GM19238 (cell line): ENCODE measurements at regions not wholly inside any gene's neighbourhood (a gene's known extent, or its start where the extent isn't known, plus 50 kb on each side); places are given as distances from the start of the nearest gene placed in this dataset.

Experiments used
- DNase-seq: peaks from one replicate; pipeline ENCODE4 v3.0.0; 2011; ENCODE audit warnings: low spot score; ENCODE audit not compliant: insufficient read length

GRCh38 chr1:195105281-195105680, 1503.0 kb downstream of the KCNT2 start:
- no peak for DNase-seq

DNA sequence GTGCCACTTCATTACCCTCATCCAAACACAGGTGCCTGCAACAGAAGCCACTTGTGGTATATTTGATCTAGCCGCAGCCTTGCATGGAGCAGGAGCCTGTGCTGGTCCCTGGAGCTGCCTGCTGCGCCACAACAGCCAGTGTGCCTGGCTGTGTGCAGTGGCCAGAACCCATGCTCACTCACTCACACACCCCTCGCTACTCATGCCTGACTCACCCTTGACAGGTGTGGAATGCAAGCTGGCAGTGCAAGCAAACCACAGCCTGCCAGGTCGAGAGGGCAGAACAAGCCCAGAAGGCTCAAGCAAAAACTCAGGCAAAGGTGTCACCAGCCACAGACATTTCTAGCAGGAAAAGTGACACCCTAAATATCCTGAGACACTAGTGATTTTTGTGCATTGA, 1510.9 kb downstream of the KCNT2 start:
- DNase-seq = no peak

GRCh38 chr1:195096051-195096521, 1512.2 kb downstream of the KCNT2 start:
- DNase-seq = no peak

DNA sequence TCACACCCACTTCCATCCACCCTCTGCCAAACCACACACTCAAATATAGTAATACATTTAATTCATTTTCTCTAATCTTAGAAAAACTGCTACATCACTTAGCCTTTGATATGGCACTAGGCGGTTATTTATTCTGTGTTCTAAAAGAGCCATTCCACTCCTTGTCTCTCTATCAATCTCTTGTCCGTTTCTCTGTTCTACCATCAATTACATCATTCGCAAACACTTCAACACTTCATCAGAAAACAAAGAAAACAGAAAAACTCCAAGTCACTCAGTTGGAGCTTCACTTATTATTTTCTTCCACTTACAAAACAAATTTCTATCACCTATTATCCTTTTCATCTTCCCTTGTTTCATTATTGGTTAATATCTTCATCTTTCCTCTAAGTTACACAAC, 1523.0 kb downstream of the KCNT2 start:
- DNase-seq = no peak

DNA sequence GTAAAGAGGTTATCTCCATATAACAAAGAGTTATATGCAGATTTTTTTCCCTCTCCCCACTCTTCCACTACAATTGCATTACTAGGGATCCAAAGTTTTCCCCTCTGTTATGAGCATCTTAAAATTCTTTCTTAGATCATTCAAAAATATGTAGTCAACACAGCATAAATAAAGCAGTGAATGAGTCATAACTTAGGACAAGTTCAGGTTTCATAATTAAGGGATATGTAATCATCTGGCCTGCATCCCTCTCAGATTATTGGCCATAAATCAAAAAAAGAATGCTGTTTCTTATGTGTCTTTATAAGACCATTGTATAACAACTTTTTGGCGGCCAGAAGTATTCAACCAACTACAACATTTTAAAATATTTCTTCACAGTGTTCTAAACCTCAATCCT, 1526.1 kb downstream of the KCNT2 start:
- no peak for DNase-seq

DNA sequence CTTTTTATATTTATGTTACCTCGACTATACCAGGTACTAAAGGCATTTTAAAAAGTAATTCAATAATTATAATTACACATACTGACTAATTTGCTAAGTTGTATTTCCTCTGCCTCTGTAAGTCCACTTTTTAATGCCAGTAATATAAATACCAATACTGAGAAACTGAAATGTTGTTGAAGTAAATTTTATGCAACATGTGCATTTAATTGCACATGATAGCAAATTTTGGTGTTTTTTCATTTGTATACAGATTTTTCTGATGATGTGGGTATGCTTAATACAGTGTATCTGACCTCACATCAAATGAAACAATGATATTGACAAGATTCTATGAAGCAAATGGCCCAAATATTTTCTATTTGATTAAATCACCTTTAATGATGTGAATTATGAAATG, 1531.6 kb downstream of the KCNT2 start:
- DNase-seq = no peak

DNA sequence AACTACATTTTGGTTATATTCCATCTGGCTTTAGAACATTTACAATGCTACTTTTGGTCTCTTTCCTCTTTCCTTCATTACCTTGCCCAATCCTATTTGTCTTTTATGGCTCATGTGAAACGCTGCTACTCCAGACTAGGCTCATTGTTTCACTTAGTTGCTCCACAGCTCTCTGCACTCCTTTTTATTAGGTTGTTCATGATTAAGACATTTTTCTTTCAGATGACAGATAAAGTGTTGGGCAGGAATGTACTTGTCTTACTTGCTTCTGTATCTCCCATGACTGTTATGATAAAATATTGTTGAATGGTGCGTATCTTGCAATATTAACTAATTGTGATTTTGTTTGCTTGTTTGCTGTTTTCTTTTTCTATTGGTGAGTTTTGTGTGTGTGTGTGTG, 1532.3 kb downstream of the KCNT2 start:
- no peak for DNase-seq

DNA sequence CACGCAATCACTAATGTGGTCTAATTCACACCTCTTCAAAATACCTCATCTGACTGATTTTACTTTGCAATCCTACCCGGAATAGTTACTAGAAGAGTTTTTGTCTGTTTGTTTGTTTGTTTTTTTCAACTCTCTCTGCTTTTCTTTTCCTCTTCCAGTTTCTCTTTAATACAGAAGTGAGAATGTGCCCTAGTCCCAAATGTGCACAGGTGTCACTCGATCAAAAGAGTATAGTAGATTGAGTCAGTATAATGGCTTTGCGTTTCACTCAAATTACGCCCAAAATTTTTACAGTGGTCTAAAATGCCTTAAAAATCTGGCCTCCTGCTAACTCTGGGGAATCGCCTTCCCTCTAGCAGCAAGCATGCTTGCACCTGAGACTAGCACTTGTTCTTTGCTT, 1536.8 kb downstream of the KCNT2 start:
- no peak for DNase-seq

GRCh38 chr1:195065437-195065836, 1542.8 kb downstream of the KCNT2 start:
- no peak for DNase-seq

- no peak for DNase-seq
Observed at GRCh38 chr1:195064358-195064757, 1543.9 kb downstream of the KCNT2 start.

DNA sequence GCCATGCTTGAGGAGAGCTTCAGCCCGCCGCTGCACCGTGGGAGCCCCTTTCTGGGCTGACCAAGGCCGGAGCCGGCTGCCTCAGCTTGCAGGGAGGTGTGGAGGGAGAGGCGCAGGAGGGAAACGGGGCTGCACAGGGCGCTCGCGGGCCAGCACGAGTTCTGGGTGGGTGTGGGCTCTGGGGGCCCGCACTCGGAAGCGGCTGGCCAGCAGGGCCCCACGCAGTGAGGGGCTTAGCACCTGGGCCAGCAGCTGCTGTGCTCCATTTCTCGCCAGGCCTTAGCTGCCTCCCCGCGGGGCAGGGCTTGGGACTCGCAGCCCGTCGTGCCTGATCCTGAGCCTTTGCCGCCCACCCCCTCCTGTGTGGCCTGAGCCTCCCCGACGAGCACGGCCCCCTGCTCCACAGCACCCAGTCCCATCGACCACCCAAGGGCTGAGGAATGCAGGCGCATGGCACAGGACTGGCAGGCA, 1554.0 kb downstream of the KCNT2 start:
- no peak for DNase-seq

GRCh38 chr1:195053478-195053877, 1554.8 kb downstream of the KCNT2 start:
- DNase-seq = no peak

DNA sequence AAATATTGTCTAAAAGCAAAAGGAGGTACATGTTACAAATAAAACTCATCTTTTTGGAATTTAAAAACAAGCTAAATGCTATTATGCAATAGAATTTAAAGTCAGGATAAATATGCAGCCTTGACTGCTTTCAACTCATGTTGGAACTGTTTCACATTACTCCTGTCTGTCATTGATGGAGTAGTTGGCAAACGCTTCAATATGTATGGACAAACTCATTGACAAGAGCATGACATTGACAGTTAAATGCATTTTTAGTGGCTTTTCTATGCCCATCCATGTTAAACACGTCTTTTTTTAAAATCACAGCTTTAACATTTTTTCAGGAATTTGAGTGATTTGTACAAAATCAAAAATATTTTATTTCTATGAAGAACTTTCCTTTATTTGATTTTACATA, 1560.5 kb downstream of the KCNT2 start:
- no peak for DNase-seq

DNA sequence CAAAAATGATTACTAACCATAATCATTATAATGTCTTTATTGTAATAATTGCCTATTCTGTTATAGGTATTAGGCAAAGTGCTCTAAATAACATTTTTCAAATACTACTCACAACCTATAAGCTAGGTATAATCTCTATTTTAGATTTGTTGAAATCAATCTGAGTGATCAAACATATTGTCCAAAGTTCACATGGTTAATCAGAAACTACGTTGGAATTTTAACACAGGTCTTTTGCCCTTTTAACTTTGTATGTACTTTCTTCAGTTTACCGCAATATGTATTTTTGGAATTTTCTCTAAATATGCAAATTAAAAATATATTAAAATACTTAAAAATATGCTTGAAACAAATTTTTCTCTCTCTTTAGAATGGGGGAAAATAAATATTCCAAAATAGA, 1563.2 kb downstream of the KCNT2 start:
- no peak for DNase-seq

GRCh38 chr1:195030793-195031192, 1577.4 kb downstream of the KCNT2 start:
- no peak for DNase-seq

GRCh38 chr1:195026792-195027191, 1581.4 kb downstream of the KCNT2 start:
- no peak for DNase-seq

- DNase-seq = no peak
Observed at GRCh38 chr1:195019385-195019784, 1588.9 kb downstream of the KCNT2 start.

DNA sequence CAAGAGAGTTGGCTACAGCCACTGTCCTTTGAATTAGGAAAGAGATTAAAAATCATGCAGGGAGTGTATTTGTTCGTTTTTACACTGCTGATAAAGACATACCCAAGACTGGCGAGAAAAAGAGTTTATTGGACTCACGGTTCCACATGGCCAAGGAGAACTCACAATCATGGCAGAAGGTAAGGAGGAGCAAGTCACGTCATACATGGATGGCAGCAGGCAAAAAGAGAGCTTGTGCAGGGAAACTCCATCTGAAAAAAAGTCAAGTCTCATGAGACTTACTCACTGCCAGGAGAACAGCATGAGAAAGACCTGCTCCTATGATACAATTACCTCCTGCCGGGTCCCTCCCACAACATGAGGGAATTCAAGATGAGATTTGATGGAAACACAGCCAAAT, 1595.2 kb downstream of the KCNT2 start:
- DNase-seq = no peak

DNA sequence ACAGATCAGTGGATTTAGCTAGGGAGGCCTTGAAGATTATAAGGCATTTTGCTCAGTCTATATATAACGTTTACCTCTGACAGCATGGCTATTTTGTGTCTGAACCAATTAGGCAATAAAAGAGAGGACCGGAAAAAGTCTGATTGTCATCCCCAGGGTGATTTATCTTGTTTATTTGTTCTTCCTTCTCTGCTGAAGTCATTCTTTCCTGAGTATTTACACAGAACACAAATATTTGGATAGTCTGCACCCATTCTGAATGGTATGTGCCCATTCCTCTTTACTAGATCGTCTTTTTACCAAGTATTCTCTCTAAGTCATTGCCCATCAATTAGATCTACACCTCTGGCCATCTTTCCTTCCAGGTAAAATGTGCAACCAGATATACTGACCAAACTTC, 1602.9 kb downstream of the KCNT2 start:
- no peak for DNase-seq

GRCh38 chr1:194990483-194990882, 1617.8 kb downstream of the KCNT2 start:
- DNase-seq = no peak

DNA sequence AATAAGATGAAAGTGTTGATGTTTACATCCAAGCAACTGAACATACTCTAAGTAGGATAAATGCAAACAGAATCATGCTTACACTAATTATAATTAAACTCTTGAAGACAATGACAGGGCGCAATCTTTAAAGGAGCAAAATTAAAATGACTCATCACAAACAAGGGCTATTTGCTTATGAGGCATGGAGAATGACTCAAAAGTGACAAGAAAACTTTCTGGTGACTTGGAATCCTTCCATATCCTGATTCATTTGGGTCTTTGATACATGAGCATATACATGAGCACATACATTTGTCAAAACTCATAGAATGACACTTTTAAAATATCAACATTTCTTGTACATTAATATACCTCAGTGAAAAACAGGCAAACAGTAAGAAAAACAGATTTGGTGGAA, 1632.3 kb downstream of the KCNT2 start:
- DNase-seq = no peak

DNA sequence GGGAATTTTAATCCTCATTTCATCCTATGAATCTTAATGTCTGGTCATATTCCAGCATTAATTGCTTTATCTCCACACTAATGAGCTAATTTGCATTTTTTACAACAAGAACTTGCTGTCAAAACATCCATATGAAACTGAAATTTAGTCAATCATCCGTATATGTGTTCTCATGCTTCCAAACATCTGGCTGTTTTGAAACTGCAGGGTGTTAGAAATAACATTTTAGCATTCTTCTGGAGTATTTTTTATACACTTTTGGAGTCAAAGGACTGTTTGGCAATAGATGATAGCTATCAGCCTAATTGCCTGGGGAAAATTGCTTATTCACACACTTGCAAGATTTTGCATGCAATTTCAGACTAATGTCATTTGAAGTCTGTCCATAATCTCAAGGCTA, 1639.3 kb downstream of the KCNT2 start:
- DNase-seq = no peak

GRCh38 chr1:194959795-194960194, 1648.4 kb downstream of the KCNT2 start:
- DNase-seq = no peak

DNA sequence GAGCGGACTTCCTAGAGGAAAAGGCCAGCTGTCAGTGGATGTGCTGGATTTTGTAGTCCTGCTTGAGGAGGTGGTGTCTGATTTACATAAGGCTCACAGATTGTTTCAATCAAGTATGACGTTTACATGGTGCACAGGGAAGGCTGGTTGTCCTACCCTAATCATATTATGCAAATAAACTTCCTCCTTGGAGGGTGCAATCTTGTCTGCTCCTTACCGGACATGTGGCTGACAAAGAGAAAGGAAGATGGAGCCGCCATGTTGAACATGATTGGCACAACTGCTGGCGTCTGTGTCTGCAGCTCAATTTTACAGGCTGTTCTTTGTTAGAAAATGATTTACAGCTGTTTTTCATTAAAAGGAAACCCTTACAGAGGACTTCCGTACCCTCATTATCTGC, 1656.1 kb downstream of the KCNT2 start:
- DNase-seq = no peak
